Tibial artery (tissue), 4 donors: ENCODE measurements at regions not wholly inside any gene's neighbourhood (a gene's known extent, or its start where the extent isn't known, plus 50 kb on each side); places are given as distances from the start of the nearest gene placed in this dataset.

Source experiments
- DNase-seq, 2 donors: peaks; one replicate each; pipeline ENCODE4 v3.0.0-alpha.2; 2019
- H3K27ac ChIP-seq, 2 donors: fragments of 200-600 bp; sonication (generic) in 1 of 2; 1 replicate in 1 of 2; 2 replicates in 1 of 2; pipeline ENCODE4 v1.5.1; 2018 to 2019; ENCODE audit warnings: mild to moderate bottlenecking in 1 of 2
- H3K27me3 ChIP-seq, 2 donors: fragments of 200-600 bp; sonication (generic) in 1 of 2; one replicate each; pipeline versions ENCODE4 v1.5.1 to v1.6.0; 2016 to 2019
- H3K36me3 ChIP-seq, 3 donors: fragments of 200-600 bp; sonication (generic) in 2 of 3; one replicate each; pipeline ENCODE4 v1.5.1; 2016 to 2019; ENCODE audit warnings: mild to moderate bottlenecking in 2 of 3
- H3K4me1 ChIP-seq, 4 donors: fragments of 200-600 bp; sonication (generic) in 2 of 4; 1 replicate in 3 of 4; 2 replicates in 1 of 4; pipeline ENCODE4 v1.5.1; 2016 to 2019
- H3K4me3 ChIP-seq, 2 donors: fragments of 200-600 bp; sonication (generic) in 1 of 2; 1 replicate in 1 of 2; 2 replicates in 1 of 2; pipeline ENCODE4 v1.5.1; 2018 to 2019; ENCODE audit warnings: mild to moderate bottlenecking in 2 of 2
- H3K9me3 ChIP-seq, 3 donors: fragments of 200-600 bp; sonication (generic) in 1 of 3; one replicate each; pipeline ENCODE4 v1.5.1; 2016 to 2019
- intact Hi-C: fragments of 100-400 bp; cut with DNase I; formaldehyde crosslinking; loops from one replicate; pipeline ENCODE4 v1.15.0; 2023; ENCODE audit warnings: low total_unique reads
- TF ChIP-seq, protein P1 (sequence below), 2 experiments: fragments of 200-600 bp in 1 of 2; fragments of 450-650 bp in 1 of 2; IDR thresholded peaks; one replicate each; pipeline ENCODE4 v1.5.1; 2017 to 2019; ENCODE audit warnings: antibody characterized with exemption in 2 of 2, mild to moderate bottlenecking in 1 of 2, moderate library complexity in 1 of 2

DNA sequence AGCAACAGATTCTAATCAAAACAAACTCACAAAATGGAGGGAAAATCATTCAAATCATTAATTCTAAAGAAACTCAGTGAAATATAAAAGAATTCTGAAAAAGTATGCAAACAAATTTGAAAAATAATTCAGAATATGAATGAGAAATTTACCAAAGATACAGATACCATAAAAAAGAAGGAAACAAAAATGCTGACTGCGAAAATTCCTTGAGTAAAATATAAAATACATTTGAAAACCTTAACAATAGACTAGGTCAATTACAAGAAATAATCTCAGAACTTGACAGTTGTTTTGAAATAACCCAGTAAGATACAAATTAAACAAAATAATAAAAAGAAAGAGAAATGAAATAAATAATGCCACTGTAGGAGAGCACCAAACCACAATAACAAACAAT, 1289.0 kb downstream of the SLITRK1 start:
- H3K4me3 ChIP-seq, result no peak overlapping the region
- H3K27me3 ChIP-seq, result no peaks in the 10 kb centered on the region
- intact Hi-C loops, result no loop called here
- no peak overlapping the region for H3K27ac ChIP-seq
- H3K36me3 ChIP-seq, result no peaks in the 10 kb centered on the region
- no peak for DNase-seq
- no peaks in the 10 kb centered on the region for H3K4me1 ChIP-seq
- TF ChIP-seq, protein P1, sequence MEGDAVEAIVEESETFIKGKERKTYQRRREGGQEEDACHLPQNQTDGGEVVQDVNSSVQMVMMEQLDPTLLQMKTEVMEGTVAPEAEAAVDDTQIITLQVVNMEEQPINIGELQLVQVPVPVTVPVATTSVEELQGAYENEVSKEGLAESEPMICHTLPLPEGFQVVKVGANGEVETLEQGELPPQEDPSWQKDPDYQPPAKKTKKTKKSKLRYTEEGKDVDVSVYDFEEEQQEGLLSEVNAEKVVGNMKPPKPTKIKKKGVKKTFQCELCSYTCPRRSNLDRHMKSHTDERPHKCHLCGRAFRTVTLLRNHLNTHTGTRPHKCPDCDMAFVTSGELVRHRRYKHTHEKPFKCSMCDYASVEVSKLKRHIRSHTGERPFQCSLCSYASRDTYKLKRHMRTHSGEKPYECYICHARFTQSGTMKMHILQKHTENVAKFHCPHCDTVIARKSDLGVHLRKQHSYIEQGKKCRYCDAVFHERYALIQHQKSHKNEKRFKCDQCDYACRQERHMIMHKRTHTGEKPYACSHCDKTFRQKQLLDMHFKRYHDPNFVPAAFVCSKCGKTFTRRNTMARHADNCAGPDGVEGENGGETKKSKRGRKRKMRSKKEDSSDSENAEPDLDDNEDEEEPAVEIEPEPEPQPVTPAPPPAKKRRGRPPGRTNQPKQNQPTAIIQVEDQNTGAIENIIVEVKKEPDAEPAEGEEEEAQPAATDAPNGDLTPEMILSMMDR (IDR thresholded peaks at IDR 0.05), result no peak
- no peaks in the 10 kb centered on the region for H3K9me3 ChIP-seq

- intact Hi-C loops, result no loop called here
- no peaks in the 10 kb centered on the region for H3K9me3 ChIP-seq
- H3K4me1 ChIP-seq, result no peaks in the 10 kb centered on the region
- no peak for DNase-seq
- no peak overlapping the region for H3K27ac ChIP-seq
- no peaks in the 10 kb centered on the region for H3K27me3 ChIP-seq
- no peak overlapping the region for H3K4me3 ChIP-seq
- H3K36me3 ChIP-seq, result no peaks in the 10 kb centered on the region
- TF ChIP-seq, protein P1 (IDR thresholded peaks at IDR 0.05), result no peak
Measured at GRCh38 chr13:82571653-82572052, 1310.6 kb downstream of the SLITRK1 start.

DNA sequence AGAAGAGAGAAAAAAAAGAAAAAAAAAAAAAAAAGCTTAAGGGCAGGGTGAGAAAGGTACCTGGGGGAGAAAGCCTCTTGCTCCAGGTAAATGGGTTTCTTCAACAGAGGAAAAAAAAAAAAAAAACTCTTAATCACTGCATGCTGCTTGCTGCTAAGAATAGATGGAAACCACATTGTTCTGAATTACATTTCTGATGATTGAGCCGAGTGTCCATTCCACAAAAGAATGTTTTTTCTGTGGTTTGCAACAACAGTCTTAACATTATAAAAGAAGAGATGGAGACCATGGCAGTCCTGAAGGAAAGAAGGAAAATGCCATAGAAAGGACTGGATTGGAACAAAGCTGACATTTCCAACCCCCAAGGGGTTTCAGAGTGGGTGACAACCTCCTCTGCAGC, 1312.7 kb downstream of the SLITRK1 start:
- TF ChIP-seq, protein P1 (IDR thresholded peaks at IDR 0.05), result no peak
- intact Hi-C loops, result no loop called here
- no peak for DNase-seq

GRCh38 chr13:82566864-82567263, 1315.4 kb downstream of the SLITRK1 start:
- intact Hi-C loops, result no loop called here
- Histone ChIP-seq H3K27ac (no peak overlapping the region), H3K36me3 (no peaks in the 10 kb centered on the region), H3K4me3 (no peak overlapping the region), H3K4me1 (no peaks in the 10 kb centered on the region), H3K27me3 (no peaks in the 10 kb centered on the region), H3K9me3 (no peaks in the 10 kb centered on the region)
- TF ChIP-seq, protein P1 (IDR thresholded peaks at IDR 0.05), result no peak
- DNase-seq, result no peak

More for the DNA sequence above, 1312.7 kb downstream of the SLITRK1 start:
- Histone ChIP-seq H3K4me1 (no peaks in the 10 kb centered on the region), H3K27me3 (no peaks in the 10 kb centered on the region), H3K36me3 (no peaks in the 10 kb centered on the region), H3K27ac (no peak overlapping the region), H3K4me3 (no peak overlapping the region), H3K9me3 (no peaks in the 10 kb centered on the region)

- no peak for DNase-seq
- intact Hi-C loops, result no loop called here
- no peak overlapping the region for H3K27ac ChIP-seq
- H3K27me3 ChIP-seq, result no peaks in the 10 kb centered on the region
- H3K9me3 ChIP-seq, result no peaks in the 10 kb centered on the region
- no peak overlapping the region for H3K4me3 ChIP-seq
- no peaks in the 10 kb centered on the region for H3K36me3 ChIP-seq
- TF ChIP-seq, protein P1 (IDR thresholded peaks at IDR 0.05), result no peak
- no peaks in the 10 kb centered on the region for H3K4me1 ChIP-seq
Measured at GRCh38 chr13:82565201-82565600, 1317.1 kb downstream of the SLITRK1 start.

GRCh38 chr13:82560889-82561288, 1321.4 kb downstream of the SLITRK1 start:
- Histone ChIP-seq H3K4me3 (no peak overlapping the region), H3K36me3 (no peaks in the 10 kb centered on the region), H3K9me3 (no peaks in the 10 kb centered on the region), H3K27me3 (no peaks in the 10 kb centered on the region), H3K27ac (no peak overlapping the region), H3K4me1 (no peaks in the 10 kb centered on the region)
- TF ChIP-seq, protein P1 (IDR thresholded peaks at IDR 0.05), result no peak
- no peak for DNase-seq
- intact Hi-C loops, result no loop called here
